ENCODE measurements at regions not wholly inside any gene's neighbourhood (a gene's known extent, or its start where the extent isn't known, plus 50 kb on each side); places are given as distances from the start of the nearest gene placed in this dataset.

DNA sequence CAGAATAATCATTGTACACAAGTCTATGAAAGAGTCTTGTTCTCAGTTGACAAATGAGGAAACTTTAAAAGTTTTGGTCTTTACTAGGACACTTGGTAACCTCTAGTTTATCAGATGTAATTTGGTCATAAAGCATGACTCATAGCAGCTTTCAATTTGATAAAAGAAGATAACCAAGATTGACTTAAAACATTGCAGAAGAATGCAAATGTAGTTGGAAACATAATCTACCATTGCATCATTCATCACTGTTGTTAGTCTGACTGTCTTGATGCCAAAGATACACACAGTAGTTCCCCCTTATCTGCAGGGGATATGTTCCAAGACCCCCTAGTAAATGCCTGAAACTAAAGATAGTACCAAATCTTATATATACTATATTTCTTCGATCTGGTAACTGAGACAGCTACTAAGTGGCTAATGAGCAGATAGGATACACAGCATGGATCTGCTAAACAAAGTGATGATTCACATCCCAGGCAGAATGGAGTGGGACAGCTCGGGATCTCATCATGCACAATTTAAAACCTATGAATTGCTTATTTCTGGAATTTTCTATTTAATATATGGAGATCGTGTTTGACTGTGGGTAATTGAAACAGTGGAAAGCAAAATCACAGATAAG lies 131.4 kb upstream of the CCDC68 start:
- H3K4me3 Mint-ChIP-seq = no peak overlapping the region
- DNase-seq = no peak
- Histone ChIP-seq H3K27ac (ENCODE audit: low read depth in 1 of 2, low read length in 2 of 2) (no peak overlapping the region), H3K9me3 (replicated peaks in 1 of 2; ENCODE audit: control insufficient read depth in 1 of 2, insufficient read depth in 1 of 2, low read length in 2 of 2) (no peaks in the 10 kb centered on the region), H3K36me3 (replicated peaks in 1 of 2; ENCODE audit: control insufficient read depth in 1 of 2, insufficient read depth in 2 of 2, low read length in 2 of 2) (no peaks in the 10 kb centered on the region), H3K4me3 (replicated peaks in 1 of 3; ENCODE audit: low read depth in 2 of 3, low read length in 3 of 3) (no peak overlapping the region), H3K4me2 (replicated peaks; ENCODE audit: extremely low read depth, low read length, poor library complexity, severe bottlenecking) (no peak overlapping the region), H3K27me3 (ENCODE audit: control insufficient read depth in 2 of 2, insufficient read depth in 2 of 2, low read length in 2 of 2) (peaks cover 0 to 2% of the 10 kb centered on the region in 2 donors), H3K79me2 (ENCODE audit: insufficient read depth, low read length) (no peaks in the 10 kb centered on the region), H4K20me1 (ENCODE audit: insufficient read depth, low read length) (no peaks in the 10 kb centered on the region), H3K9ac (ENCODE audit: insufficient read depth, low read length, poor library complexity, severe bottlenecking) (no peak overlapping the region), H2AFZ (ENCODE audit: insufficient read depth, low read depth, low read length, poor library complexity, severe bottlenecking) (no peak overlapping the region), H3K4me1 (ENCODE audit: control insufficient read depth in 1 of 2, insufficient read depth in 2 of 2, low read length in 2 of 2) (no peaks in the 10 kb centered on the region)
- H3K36me3 Mint-ChIP-seq = no peaks in the 10 kb centered on the region
- WGBS (ENCODE audit: insufficient coverage) = no CpG with 5 or more reads among the region's 3 CpGs
- peaks cover 0 to 2% (median 0%) of the 10 kb centered on the region in 7 donors for H3K9me3 Mint-ChIP-seq
- intact Hi-C loops (cut with micrococcal nuclease) = no loop called here
- TF ChIP-seq, protein P1, sequence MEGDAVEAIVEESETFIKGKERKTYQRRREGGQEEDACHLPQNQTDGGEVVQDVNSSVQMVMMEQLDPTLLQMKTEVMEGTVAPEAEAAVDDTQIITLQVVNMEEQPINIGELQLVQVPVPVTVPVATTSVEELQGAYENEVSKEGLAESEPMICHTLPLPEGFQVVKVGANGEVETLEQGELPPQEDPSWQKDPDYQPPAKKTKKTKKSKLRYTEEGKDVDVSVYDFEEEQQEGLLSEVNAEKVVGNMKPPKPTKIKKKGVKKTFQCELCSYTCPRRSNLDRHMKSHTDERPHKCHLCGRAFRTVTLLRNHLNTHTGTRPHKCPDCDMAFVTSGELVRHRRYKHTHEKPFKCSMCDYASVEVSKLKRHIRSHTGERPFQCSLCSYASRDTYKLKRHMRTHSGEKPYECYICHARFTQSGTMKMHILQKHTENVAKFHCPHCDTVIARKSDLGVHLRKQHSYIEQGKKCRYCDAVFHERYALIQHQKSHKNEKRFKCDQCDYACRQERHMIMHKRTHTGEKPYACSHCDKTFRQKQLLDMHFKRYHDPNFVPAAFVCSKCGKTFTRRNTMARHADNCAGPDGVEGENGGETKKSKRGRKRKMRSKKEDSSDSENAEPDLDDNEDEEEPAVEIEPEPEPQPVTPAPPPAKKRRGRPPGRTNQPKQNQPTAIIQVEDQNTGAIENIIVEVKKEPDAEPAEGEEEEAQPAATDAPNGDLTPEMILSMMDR (IDR thresholded peaks at IDR 0.05) = no peak
- H3K27ac Mint-ChIP-seq = no peak overlapping the region
- peaks cover 0 to 3% (median 2%) of the 10 kb centered on the region in 3 donors for H3K27me3 Mint-ChIP-seq (ENCODE audit: low read depth in 3 of 3)
- no peaks in the 10 kb centered on the region for H3K4me1 Mint-ChIP-seq

DNA sequence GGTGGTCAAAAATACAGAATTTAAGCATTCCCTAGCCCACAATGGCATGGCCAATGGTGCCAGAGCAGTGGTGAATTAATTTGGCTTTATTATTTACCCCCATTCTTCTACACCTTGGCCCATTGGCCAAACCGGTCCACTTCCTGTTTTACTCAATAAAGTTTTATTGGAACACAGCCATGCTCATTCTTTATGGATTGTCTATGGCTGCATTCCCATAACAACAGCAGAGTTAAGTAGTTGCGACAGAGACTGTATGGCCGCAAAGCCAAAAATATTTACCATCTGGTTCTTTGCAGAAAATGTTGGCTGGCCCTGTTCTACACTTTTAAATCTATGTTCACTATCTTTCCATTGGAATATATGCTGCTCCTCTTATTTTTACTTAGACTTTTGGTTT lies 130.3 kb upstream of the CCDC68 start:
- Histone ChIP-seq H4K20me1 (ENCODE audit: insufficient read depth, low read length) (no peaks in the 10 kb centered on the region), H3K27ac (ENCODE audit: low read depth in 1 of 2, low read length in 2 of 2) (no peak overlapping the region), H3K4me3 (replicated peaks in 1 of 3; ENCODE audit: low read depth in 2 of 3, low read length in 3 of 3) (no peak overlapping the region), H2AFZ (ENCODE audit: insufficient read depth, low read depth, low read length, poor library complexity, severe bottlenecking) (no peak overlapping the region), H3K27me3 (ENCODE audit: control insufficient read depth in 2 of 2, insufficient read depth in 2 of 2, low read length in 2 of 2) (no peaks in the 10 kb centered on the region), H3K79me2 (ENCODE audit: insufficient read depth, low read length) (no peaks in the 10 kb centered on the region), H3K9ac (ENCODE audit: insufficient read depth, low read length, poor library complexity, severe bottlenecking) (no peak overlapping the region), H3K4me2 (replicated peaks; ENCODE audit: extremely low read depth, low read length, poor library complexity, severe bottlenecking) (no peak overlapping the region), H3K9me3 (replicated peaks in 1 of 2; ENCODE audit: control insufficient read depth in 1 of 2, insufficient read depth in 1 of 2, low read length in 2 of 2) (no peaks in the 10 kb centered on the region), H3K4me1 (ENCODE audit: control insufficient read depth in 1 of 2, insufficient read depth in 2 of 2, low read length in 2 of 2) (no peaks in the 10 kb centered on the region), H3K36me3 (replicated peaks in 1 of 2; ENCODE audit: control insufficient read depth in 1 of 2, insufficient read depth in 2 of 2, low read length in 2 of 2) (no peaks in the 10 kb centered on the region)
- DNase-seq = no peak
- Mint-ChIP-seq H3K27ac (no peak overlapping the region), H3K9me3 (peaks cover 0 to 2% (median 0%) of the 10 kb centered on the region in 7 donors), H3K27me3 (ENCODE audit: low read depth in 3 of 3) (peaks cover 0 to 3% (median 0%) of the 10 kb centered on the region in 3 donors), H3K36me3 (no peaks in the 10 kb centered on the region), H3K4me3 (no peak overlapping the region), H3K4me1 (no peaks in the 10 kb centered on the region)
- 100% methylated on average over 1 of the region's 3 CpGs for WGBS (ENCODE audit: insufficient coverage)
- intact Hi-C loops (cut with micrococcal nuclease) = no loop called here
- TF ChIP-seq, protein P1 (IDR thresholded peaks at IDR 0.05) = no peak

All from CD14-positive monocyte (primary cell).